K562 (cell line): ENCODE measurements at regions not wholly inside any gene's neighbourhood (a gene's known extent, or its start where the extent isn't known, plus 50 kb on each side); places are given as distances from the start of the nearest gene placed in this dataset.

Experiments used
- ATAC-seq: fragments of 200-7000 bp; cut with Tn5 transposase; 3 replicates; pipeline ENCODE4 v1.9.1; 2020; ENCODE audit warnings: moderate library complexity
- BruUV-seq: library from RNA; stranded (reverse); fragments of 400-500 nt; replicated peaks from 2 replicates; lab custom pipeline; 2021; lab: Mats Ljungman, UMichigan
- CTCF ChIA-PET: fragments of 300-600 bp; formaldehyde crosslinking; extraction: SDS; loops from one replicate; lab custom pipeline; 2021; ENCODE audit warnings: low intra/inter-chr PET ratio; lab: Yijun Ruan, JAX
- POLR2A ChIA-PET: fragments of 300-600, 350-650 bp; sonication (Branson Sonifier 250); formaldehyde crosslinking; extraction: SDS; loops from one replicate; lab custom pipeline; 2021; ENCODE audit warnings: antibody characterized with exemption, inconsistent platforms; lab: Yijun Ruan, JAX
- DNase-seq, 4 experiments: peaks; one replicate each; pipeline versions ENCODE4 v3.0.0 to v3.0.0-alpha.2; 2011 to 2018; ENCODE audit warnings: low spot score in 3 of 4, mixed read lengths in 3 of 4; ENCODE audit errors: extremely low read depth in 1 of 4
- FAIRE-seq: peaks from 2 replicates; lab custom pipeline; 2011; peaks lifted over from hg19 to GRCh38; lab: Jason Lieb, UNC
- H2AFZ ChIP-seq: 2 replicates; pipeline ENCODE4 v1.6.0; 2011; ENCODE audit warnings: low read depth, low read length, control low read depth, inconsistent platforms
- H3K27ac ChIP-seq: fragments of 200-600 bp; 3 replicates; pipeline ENCODE4 v1.8.0; 2011; ENCODE audit warnings: low read depth, mild to moderate bottlenecking, control low read depth, inconsistent platforms, low read length, moderate library complexity, mixed read lengths; ENCODE audit errors: extremely low read depth
- H3K27me3 ChIP-seq, 2 experiments: fragments of 300-600 bp in 1 of 2; 2 replicates in 1 of 2; 3 replicates in 1 of 2; pipeline versions ENCODE4 v1.6.0 to v1.8.0; 2011; ENCODE audit warnings: inconsistent platforms in 2 of 2, low read length in 2 of 2, mild to moderate bottlenecking in 1 of 2, mixed read lengths in 1 of 2, moderate library complexity in 1 of 2; ENCODE audit not compliant: control insufficient read depth in 2 of 2, insufficient read depth in 2 of 2
- H3K36me3 ChIP-seq: fragments of 300-600 bp; 3 replicates; pipeline ENCODE4 v1.8.0; 2011; ENCODE audit warnings: mild to moderate bottlenecking, low read length, inconsistent platforms; ENCODE audit not compliant: control insufficient read depth, insufficient read depth
- H3K4me1 ChIP-seq, 2 experiments: fragments of 200-600 bp in 1 of 2; replicated peaks in 1 of 2; 2 replicates in 1 of 2; 3 replicates in 1 of 2; pipeline versions ENCODE4 v1.5.1 to v1.8.0; 2011; ENCODE audit warnings: inconsistent platforms in 2 of 2, low read length in 2 of 2, mild to moderate bottlenecking in 1 of 2, mixed read lengths in 1 of 2, moderate library complexity in 1 of 2; ENCODE audit not compliant: control insufficient read depth in 2 of 2, insufficient read depth in 2 of 2
- H3K4me2 ChIP-seq: 2 replicates; pipeline ENCODE4 v1.6.1; 2011; ENCODE audit warnings: low read length, control low read depth, inconsistent platforms, mixed read lengths; ENCODE audit not compliant: insufficient read depth
- H3K4me3 ChIP-seq: fragments of 200-600 bp; sonication (generic), shearing (Covaris generic); 2 replicates; pipeline ENCODE4 v1.5.1; 2016; ENCODE audit warnings: control low read depth, inconsistent platforms
- H3K79me2 ChIP-seq: fragments of 200-600 bp; 3 replicates; pipeline ENCODE4 v1.8.0; 2011; ENCODE audit warnings: low read length, inconsistent platforms; ENCODE audit not compliant: control insufficient read depth, insufficient read depth
- H3K9ac ChIP-seq, 2 experiments: 2 replicates each; pipeline versions ENCODE4 v1.6.0 to v1.6.1; 2011; ENCODE audit warnings: low read depth in 2 of 2, low read length in 2 of 2, control low read depth in 1 of 2, inconsistent platforms in 1 of 2, mild to moderate bottlenecking in 1 of 2, mixed read lengths in 1 of 2; ENCODE audit not compliant: insufficient read depth in 1 of 2
- H3K9me1 ChIP-seq: one replicate; pipeline ENCODE4 v1.6.0; 2011; ENCODE audit warnings: inconsistent platforms, mild to moderate bottlenecking, low read length, moderate library complexity; ENCODE audit not compliant: control insufficient read depth, insufficient read depth
- H3K9me3 ChIP-seq: replicated peaks from 2 replicates; pipeline ENCODE4 v1.5.1; 2011; ENCODE audit warnings: low read depth, low read length, inconsistent platforms; ENCODE audit not compliant: control insufficient read depth, insufficient read depth
- H4K20me1 ChIP-seq: replicated peaks from 2 replicates; pipeline ENCODE4 v1.6.1; 2011; ENCODE audit warnings: low read length, inconsistent platforms, mixed read lengths; ENCODE audit not compliant: control insufficient read depth, insufficient read depth
- MAFK ChIP-seq: IDR thresholded peaks from 2 replicates; pipeline ENCODE4 v1.6.1; 2011; ENCODE audit warnings: low read length, improper control_type of control experiment
- MTA3 ChIP-seq: fragments of 450-650 bp; formaldehyde crosslinking; IDR thresholded peaks from 2 replicates; pipeline ENCODE4 v1.6.1; 2017; ENCODE audit warnings: mild to moderate bottlenecking, borderline replicate concordance
- TFE3 ChIP-seq: fragments of 450-650 bp; formaldehyde crosslinking; IDR thresholded peaks from 2 replicates; pipeline ENCODE4 v1.4.0; 2020; ENCODE audit warnings: mild to moderate bottlenecking, mixed read lengths
- YY1 ChIP-seq, 3 experiments: IDR thresholded peaks; 2 replicates each; pipeline ENCODE4 v1.6.1; 2011; ENCODE audit warnings: low read length in 2 of 3, mild to moderate bottlenecking in 2 of 3, moderate library complexity in 2 of 3, borderline replicate concordance in 1 of 3, control low read depth in 1 of 3, low read depth in 1 of 3; ENCODE audit not compliant: insufficient read depth in 3 of 3, insufficient replicate concordance in 2 of 3, control insufficient read depth in 1 of 3, insufficient read length in 1 of 3; ENCODE audit errors: extremely low read depth in 1 of 3
- WGBS: fragments of 100-300 bp; shearing (Covaris generic); methylation state at CpG from one replicate; pipeline ENCODE4 v1.1.6; 2016; ENCODE audit warnings: low coverage, mixed read lengths; ENCODE audit not compliant: insufficient coverage; ENCODE audit errors: missing lambda C conversion rate; 5-methylcytosine and 5-hydroxymethylcytosine counted together
- in situ Hi-C: fragments of 300-500 bp; cut with MboI; formaldehyde crosslinking; loops from 4 replicates; pipeline ENCODE4 v1.15.0; 2018; ENCODE audit warnings: inconsistent platforms, mixed read lengths
- intact Hi-C: fragments of 100-400 bp; cut with micrococcal nuclease; formaldehyde crosslinking; loops from 2 replicates; pipeline ENCODE4 v1.14.2; 2022

- in situ Hi-C loops (no loop called here), intact Hi-C loops (no loop called here)
- BruUV-seq = no TSS peak
- no peaks in the 10 kb centered on the region for H3K9me1 ChIP-seq
- no peak for FAIRE-seq
- no peaks in the 10 kb centered on the region for H3K9me3 ChIP-seq
- ChIA-PET CTCF (no interaction called here), POLR2A (no interaction called here)
- no peak for DNase-seq
- WGBS = 2% methylated on average over 4 of the region's 4 CpGs
- H3K4me2 ChIP-seq = no peak overlapping the region
- no peak overlapping the region for H3K9ac ChIP-seq
- no peaks in the 10 kb centered on the region for H3K36me3 ChIP-seq
- H3K27me3 ChIP-seq = no peaks in the 10 kb centered on the region
- no peaks in the 10 kb centered on the region for H4K20me1 ChIP-seq
- H3K79me2 ChIP-seq = no peaks in the 10 kb centered on the region
- TF ChIP-seq TFE3 (CRISPR knock-in tag) (no peak), YY1 (IDR thresholded peaks at IDR 0.05; ENCODE audit: borderline replicate concordance in 1 of 3, control insufficient read depth in 1 of 3, extremely low read depth in 1 of 3, insufficient read depth in 3 of 3, insufficient read length in 1 of 3, insufficient replicate concordance in 2 of 3, low read depth in 1 of 3, low read length in 2 of 3) (no peak), MAFK (no peak), MTA3 (no peak)
- H3K4me1 ChIP-seq = no peaks in the 10 kb centered on the region
- no peak overlapping the region for H3K27ac ChIP-seq
- H2AFZ ChIP-seq = no peak overlapping the region
- ATAC-seq = no peak
- no peak overlapping the region for H3K4me3 ChIP-seq
Observed at GRCh38 chr2:217527590-217528202, 475.1 kb downstream of the TNS1 start.
